Inflammatory macrophage treated with lipopolysaccharide for 1 hour (primary cell): ENCODE measurements at regions not wholly inside any gene's neighbourhood (a gene's known extent, or its start where the extent isn't known, plus 50 kb on each side); places are given as distances from the start of the nearest gene placed in this dataset.

ENCODE experiments used
- DNase-seq, 2 donors: peaks; one replicate each; pipeline ENCODE4 v3.0.0-alpha.2; 2020 to 2022

DNA sequence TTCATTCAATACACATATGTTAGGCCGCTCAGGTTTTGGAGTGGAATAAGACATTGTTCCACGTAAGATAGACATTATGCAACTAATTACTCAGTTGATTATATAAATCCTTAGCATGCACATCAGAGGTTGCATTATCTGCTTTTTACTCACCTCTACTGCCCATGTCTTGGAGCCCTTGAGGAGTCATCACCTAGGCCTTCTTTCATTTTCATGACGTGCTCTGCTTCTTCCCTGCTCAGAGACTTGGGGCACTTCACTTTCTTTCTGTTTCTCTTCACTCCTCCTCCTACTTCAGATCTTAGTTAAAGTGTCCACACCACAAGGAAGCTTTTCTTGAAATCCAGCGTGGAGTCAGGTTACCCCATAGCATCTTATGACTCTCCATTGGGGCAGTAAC lies 241.1 kb downstream of the TLR4 start:
- DNase-seq, result no peak

GRCh38 chr9:117951127-117951526 lies 246.9 kb downstream of the TLR4 start:
- DNase-seq, result no peak

GRCh38 chr9:117952581-117952980 lies 248.4 kb downstream of the TLR4 start:
- DNase-seq, result no peak

DNA sequence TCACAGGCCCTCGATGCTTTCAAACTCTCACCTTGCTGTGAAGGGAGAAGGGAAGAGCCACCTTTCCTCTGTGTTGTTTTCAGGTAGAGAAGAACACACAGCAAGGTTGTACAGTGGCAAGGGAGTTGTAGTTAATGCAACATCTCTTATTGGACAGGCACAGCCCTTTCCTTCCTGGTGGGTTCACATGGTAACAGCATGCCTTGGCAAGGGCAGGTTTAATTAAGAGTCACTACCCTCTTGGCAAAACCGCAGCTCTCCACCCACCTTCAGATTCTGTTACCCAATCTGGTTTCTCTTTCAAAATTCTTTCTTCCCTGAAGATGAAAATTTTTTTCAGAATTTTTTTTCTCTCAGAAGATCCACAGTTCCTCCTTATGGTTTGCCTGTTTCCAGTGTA lies 253.1 kb downstream of the TLR4 start:
- peak; percentile 10 to 19 for DNase-seq

- DNase-seq, result no peak
These were observed 254.5 kb downstream of the TLR4 start for GRCh38 chr9:117958726-117959125.

DNA sequence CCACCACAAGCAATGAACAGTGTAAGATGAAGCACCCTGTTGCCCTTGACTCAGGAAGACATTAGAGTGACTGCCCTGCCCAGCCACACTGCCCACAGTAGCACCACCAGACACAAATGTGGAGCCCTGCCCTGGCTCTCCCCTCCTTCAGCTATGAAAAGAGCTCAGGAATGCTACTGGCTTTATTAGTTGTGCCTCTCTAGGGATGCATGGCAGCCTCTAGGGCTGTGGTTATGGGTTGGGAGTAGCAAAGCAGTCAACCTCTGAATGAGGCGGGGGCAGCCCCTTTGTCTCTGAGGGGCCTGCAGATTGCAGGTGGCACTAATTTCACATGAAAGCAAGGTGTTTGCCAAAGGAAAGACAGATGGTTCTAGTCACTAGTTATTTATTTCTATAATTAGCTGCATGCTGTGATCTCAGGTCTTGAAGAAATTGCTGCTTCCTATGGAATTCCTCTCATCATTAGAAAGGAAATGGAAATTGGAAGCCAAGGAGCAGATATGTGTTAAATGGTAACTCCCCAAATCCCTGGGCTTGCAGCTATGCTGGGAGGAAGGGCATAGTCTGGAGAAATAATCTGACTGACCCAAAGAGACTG lies 259.4 kb downstream of the TLR4 start:
- DNase-seq, result no peak

GRCh38 chr9:117970276-117971050 lies 266.3 kb downstream of the TLR4 start:
- DNase-seq, result no peak

GRCh38 chr9:117974108-117974507 lies 269.9 kb downstream of the TLR4 start:
- DNase-seq, result no peak

- DNase-seq, result no peak
These were observed 275.7 kb downstream of the TLR4 start for GRCh38 chr9:117979914-117980313.

GRCh38 chr9:117987945-117988344 lies 283.7 kb downstream of the TLR4 start:
- no peak for DNase-seq

- DNase-seq, result no peak
These were observed 287.8 kb downstream of the TLR4 start for GRCh38 chr9:117992006-117992405.

GRCh38 chr9:118000581-118000980 lies 296.4 kb downstream of the TLR4 start:
- DNase-seq, result no peak

DNA sequence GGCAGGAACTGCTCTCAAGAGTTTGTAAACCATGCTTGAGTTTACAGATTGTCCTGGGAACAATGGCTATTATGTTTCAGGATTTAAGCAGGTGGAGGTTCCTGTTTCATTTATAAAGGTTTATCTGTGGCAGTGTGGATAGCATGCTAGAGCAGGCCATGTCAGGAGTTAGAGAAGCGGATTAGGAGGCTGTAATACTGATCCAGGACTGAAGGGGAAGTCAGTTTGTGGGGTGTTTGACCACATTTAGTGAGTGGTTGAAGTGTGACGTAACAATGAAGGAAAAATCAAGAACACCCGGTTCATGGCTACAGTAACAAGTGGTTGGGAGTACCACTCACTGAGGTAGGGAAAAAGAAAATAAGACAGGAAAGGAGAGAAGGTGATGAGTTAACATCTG lies 299.0 kb downstream of the TLR4 start:
- DNase-seq, result no peak

GRCh38 chr9:118008246-118008645 lies 304.0 kb downstream of the TLR4 start:
- DNase-seq, result no peak

DNA sequence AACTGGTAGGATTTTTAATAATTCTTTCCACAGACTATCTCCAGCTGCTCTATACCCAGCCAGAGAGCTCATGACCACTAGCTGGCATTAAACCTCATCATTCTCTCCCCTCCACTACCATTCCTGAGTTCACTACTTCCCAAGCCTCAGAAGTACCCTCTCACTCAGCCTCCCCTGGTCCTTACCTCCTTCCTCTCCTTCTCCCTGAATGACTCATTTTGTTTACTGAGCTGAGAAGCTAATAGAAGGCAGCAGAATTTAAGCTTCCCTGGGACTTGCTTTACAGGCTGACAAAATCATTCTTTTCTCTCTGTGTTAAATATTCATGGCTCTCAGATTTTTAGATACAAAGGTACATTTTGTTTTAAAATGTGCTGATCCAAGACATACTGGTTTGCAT lies 305.4 kb downstream of the TLR4 start:
- DNase-seq, result no peak

DNA sequence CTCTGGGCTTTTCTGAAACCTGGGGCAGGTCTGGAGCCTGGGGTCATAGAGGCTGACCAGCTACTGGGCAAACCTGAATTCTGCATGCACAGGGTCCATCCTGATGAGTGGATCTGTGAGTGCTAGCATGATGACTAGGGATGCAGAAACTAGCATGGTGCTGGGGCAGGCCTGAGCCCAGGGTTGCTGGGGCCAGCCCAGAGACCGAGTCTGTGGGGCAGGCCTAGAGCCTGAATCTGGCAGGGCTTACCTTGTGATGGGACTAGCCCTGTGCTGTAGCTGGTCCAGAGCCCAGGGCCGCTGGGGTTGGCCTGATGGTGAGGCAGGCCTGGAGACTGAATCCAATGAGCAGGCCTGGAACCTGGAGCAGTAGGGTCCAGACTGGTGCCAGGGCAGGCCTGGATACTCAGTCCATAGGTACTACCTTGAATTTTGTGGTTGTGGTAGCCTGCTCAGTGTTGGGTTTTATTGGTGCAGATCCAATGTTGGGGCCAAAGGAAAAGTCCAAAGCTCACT lies 313.5 kb downstream of the TLR4 start:
- DNase-seq, result no peak

DNA sequence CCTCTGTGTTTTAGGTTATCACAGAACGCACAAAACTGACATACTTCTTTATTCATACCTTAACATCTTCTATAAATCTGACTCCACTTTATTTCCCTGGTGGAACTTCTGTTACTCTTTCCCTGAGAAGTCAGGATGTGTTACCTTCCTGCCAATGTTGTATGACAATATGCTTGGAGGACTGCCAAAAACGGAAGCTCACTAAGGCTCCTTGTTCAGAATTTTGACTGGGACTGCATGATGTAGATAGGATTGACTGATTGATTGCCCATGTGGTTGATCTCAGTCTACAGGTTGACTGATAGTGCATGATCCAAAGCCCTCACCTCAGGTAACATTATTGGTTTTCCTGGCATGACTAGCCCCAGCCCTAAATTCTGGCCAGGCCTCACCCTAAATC lies 319.4 kb downstream of the TLR4 start:
- no peak for DNase-seq

DNA sequence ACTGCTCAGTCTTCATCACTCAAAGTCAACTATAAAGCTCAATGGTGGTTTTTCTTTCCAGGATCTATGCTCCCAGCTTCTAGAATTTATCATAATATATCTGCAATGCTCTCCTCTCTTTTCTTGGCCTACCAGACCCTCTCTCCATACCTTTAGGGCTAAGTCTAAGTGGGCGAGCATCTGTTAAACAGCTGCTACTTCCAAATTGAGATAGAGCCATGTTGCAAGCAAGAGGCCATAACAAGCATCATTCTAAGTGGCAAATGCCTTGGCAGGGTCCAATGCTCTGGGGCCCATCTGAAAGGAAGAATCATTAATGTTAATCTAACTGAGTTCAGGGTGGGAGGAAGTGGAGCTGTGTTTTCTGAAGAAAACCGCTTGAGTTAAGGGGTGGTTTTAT lies 324.0 kb downstream of the TLR4 start:
- DNase-seq, result no peak

GRCh38 chr9:118029425-118029824 lies 325.2 kb downstream of the TLR4 start:
- DNase-seq, result no peak

DNA sequence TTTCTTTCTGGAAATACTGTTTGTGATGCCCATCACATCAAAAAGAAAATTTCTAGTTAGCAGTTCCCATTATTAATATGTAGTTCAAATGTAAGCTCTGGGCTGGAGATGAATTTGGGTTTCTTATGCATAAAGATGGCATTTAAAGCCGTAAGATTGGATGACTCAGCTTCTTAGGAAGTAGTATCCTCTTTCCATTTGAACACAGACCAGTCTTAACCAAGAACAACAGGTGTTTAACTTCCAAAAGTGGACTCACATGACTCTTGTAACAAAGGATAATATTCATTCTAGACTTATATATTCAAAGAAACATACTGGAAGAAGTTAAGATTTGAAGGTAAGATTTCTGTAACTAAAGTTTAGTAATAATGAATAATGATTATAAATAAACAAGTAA lies 330.5 kb downstream of the TLR4 start:
- DNase-seq, result no peak

- DNase-seq, result no peak
These were observed 334.5 kb downstream of the TLR4 start for GRCh38 chr9:118038713-118039112.

- DNase-seq, result no peak
These were observed 354.0 kb downstream of the TLR4 start for GRCh38 chr9:118058227-118058626.

GRCh38 chr9:118059484-118060278 lies 355.5 kb downstream of the TLR4 start:
- DNase-seq, result peak in 1 of 2 donors; percentile 43

DNA sequence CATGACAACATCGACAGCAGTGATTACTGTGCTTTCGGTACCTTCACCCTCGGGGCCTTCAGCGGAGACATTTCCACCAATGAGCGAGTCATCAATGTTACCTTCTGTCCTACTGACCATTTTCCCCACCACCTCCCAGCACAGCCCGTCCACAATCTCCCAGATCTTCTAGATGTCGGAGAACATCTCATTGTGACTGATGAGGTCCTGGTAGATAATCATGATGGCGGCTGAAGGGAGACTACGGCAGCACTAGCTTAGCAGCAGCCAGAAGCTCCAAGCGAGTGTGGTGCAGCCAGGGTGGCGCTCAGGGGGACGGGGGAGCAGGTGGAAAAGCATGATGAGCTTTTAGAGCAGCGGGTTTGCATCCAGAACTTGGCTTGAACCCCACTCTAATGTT lies 379.0 kb downstream of the TLR4 start:
- DNase-seq, result no peak
